GM23338 (cell line): ENCODE measurements at regions not wholly inside any gene's neighbourhood (a gene's known extent, or its start where the extent isn't known, plus 50 kb on each side); places are given as distances from the start of the nearest gene placed in this dataset.

Experiments
- ATAC-seq: fragments of 200-7000 bp; cut with Tn5 transposase; 3 replicates; pipeline ENCODE4 v1.9.1; 2020
- DNase-seq: peaks from one replicate; pipeline ENCODE4 v3.0.0-alpha.2; 2015; ENCODE audit warnings: low spot score
- H2AFZ ChIP-seq: fragments of 200-600 bp; sonication (generic); 2 replicates; pipeline ENCODE4 v1.8.0; 2016; ENCODE audit warnings: antibody characterized with exemption, mild to moderate bottlenecking, moderate library complexity
- H3F3A ChIP-seq: fragments of 200-600 bp; sonication (generic); replicated peaks from 2 replicates; pipeline ENCODE4 v1.8.0; 2017; ENCODE audit warnings: antibody characterized with exemption, mixed run types, low read depth
- H3K27ac ChIP-seq: fragments of 200-600 bp; sonication (generic); 2 replicates; pipeline ENCODE4 v1.6.1; 2016; ENCODE audit warnings: low read depth
- H3K27me3 ChIP-seq: fragments of 200-600 bp; sonication (generic); 2 replicates; pipeline ENCODE4 v1.8.0; 2016; ENCODE audit warnings: mild to moderate bottlenecking, mixed run types, moderate library complexity; ENCODE audit not compliant: insufficient read depth
- H3K36me3 ChIP-seq: fragments of 200-600 bp; sonication (generic); 2 replicates; pipeline ENCODE4 v1.8.0; 2016; ENCODE audit warnings: mild to moderate bottlenecking; ENCODE audit not compliant: insufficient read depth
- H3K4me1 ChIP-seq: fragments of 200-600 bp; sonication (generic); 2 replicates; pipeline ENCODE4 v1.8.0; 2016; ENCODE audit warnings: mild to moderate bottlenecking, moderate library complexity; ENCODE audit not compliant: insufficient read depth
- H3K4me2 ChIP-seq: fragments of 200-600 bp; sonication (generic); 2 replicates; pipeline ENCODE4 v1.7.1; 2017; ENCODE audit warnings: mixed run types
- H3K4me3 ChIP-seq: fragments of 200-600 bp; sonication (generic); 2 replicates; pipeline ENCODE4 v1.6.1; 2016; ENCODE audit warnings: mixed run types
- H3K79me2 ChIP-seq: fragments of 200-600 bp; sonication (generic); replicated peaks from 2 replicates; pipeline ENCODE4 v1.8.0; 2017; ENCODE audit warnings: mild to moderate bottlenecking; ENCODE audit not compliant: insufficient read depth
- H3K9me2 ChIP-seq: fragments of 200-600 bp; sonication (generic); 2 replicates; pipeline ENCODE4 v1.8.0; 2017; ENCODE audit not compliant: insufficient read depth
- H4K20me1 ChIP-seq: fragments of 200-600 bp; sonication (generic); replicated peaks from 2 replicates; pipeline ENCODE4 v1.8.0; 2017; ENCODE audit warnings: mild to moderate bottlenecking; ENCODE audit not compliant: insufficient read depth
- H3K27ac Mint-ChIP-seq: 2 replicates; pipeline ENCODE4 v1.8.0; 2020; ENCODE audit warnings: inconsistent platforms, mild to moderate bottlenecking, moderate library complexity, mixed read lengths
- H3K27me3 Mint-ChIP-seq: 3 replicates; pipeline ENCODE4 v1.8.0; 2022; ENCODE audit warnings: low read depth, mild to moderate bottlenecking, moderate library complexity, mixed read lengths, inconsistent platforms; ENCODE audit not compliant: insufficient read depth, poor library complexity
- H3K36me3 Mint-ChIP-seq: 3 replicates; pipeline ENCODE4 v1.8.0; 2021; ENCODE audit warnings: low read depth, mild to moderate bottlenecking, inconsistent platforms, moderate library complexity, mixed read lengths
- H3K4me1 Mint-ChIP-seq: 3 replicates; pipeline ENCODE4 v1.8.0; 2020; ENCODE audit warnings: mild to moderate bottlenecking, inconsistent platforms, mixed read lengths
- H3K4me3 Mint-ChIP-seq: 3 replicates; pipeline ENCODE4 v1.8.0; 2021; ENCODE audit warnings: moderate library complexity, mild to moderate bottlenecking, inconsistent platforms, mixed read lengths
- H3K9me3 Mint-ChIP-seq: 3 replicates; pipeline ENCODE4 v1.8.0; 2020; ENCODE audit warnings: moderate library complexity, mild to moderate bottlenecking, inconsistent platforms, mixed read lengths
- CREB1 ChIP-seq: fragments of 250-450 bp; sonication (Bioruptor Pico); IDR thresholded peaks from 2 replicates; pipeline ENCODE4 v1.5.0; 2020; ENCODE audit warnings: low read depth, mild to moderate bottlenecking, moderate library complexity
- EZH2 ChIP-seq: fragments of 200-600 bp; sonication (generic); IDR thresholded peaks from one replicate; pipeline ENCODE4 v1.8.0; 2017; ENCODE audit warnings: antibody characterized with exemption, mild to moderate bottlenecking, low read depth; ENCODE audit not compliant: unreplicated experiment
- EZH2phosphoT487 ChIP-seq: fragments of 200-600 bp; sonication (generic); IDR thresholded peaks from one replicate; pipeline ENCODE4 v1.8.1; 2018; ENCODE audit warnings: antibody characterized with exemption; ENCODE audit not compliant: unreplicated experiment
- JUNB ChIP-seq: IDR thresholded peaks from one replicate; pipeline ENCODE4 v1.6.1; 2016; ENCODE audit warnings: antibody characterized with exemption; ENCODE audit not compliant: unreplicated experiment
- NANOG ChIP-seq: IDR thresholded peaks from 2 replicates; pipeline ENCODE4 v1.6.1; 2016; ENCODE audit warnings: antibody characterized with exemption, borderline replicate concordance
- POLR2AphosphoS5 ChIP-seq: IDR thresholded peaks from 2 replicates; pipeline ENCODE4 v1.6.1; 2016; ENCODE audit warnings: antibody characterized with exemption, low read depth
- STAT1 ChIP-seq: IDR thresholded peaks from one replicate; pipeline ENCODE4 v1.6.1; 2016; ENCODE audit warnings: antibody characterized with exemption; ENCODE audit not compliant: unreplicated experiment
- ZNF114 ChIP-seq: fragments of 250-450 bp; sonication (Bioruptor Pico); IDR thresholded peaks from 2 replicates; pipeline ENCODE4 v1.5.0; 2020; ENCODE audit warnings: mild to moderate bottlenecking, moderate library complexity
- ZNF331 ChIP-seq: fragments of 250-450 bp; sonication (Bioruptor Pico); IDR thresholded peaks from 2 replicates; pipeline ENCODE4 v1.5.0; 2020; ENCODE audit warnings: low read depth, mild to moderate bottlenecking, moderate library complexity
- TF ChIP-seq, protein P1 (sequence below): IDR thresholded peaks from 2 replicates; pipeline ENCODE4 v1.6.1; 2016; ENCODE audit warnings: antibody characterized with exemption
- TF ChIP-seq, protein P2 (sequence below): IDR thresholded peaks from one replicate; pipeline ENCODE4 v1.6.1; 2018; ENCODE audit warnings: antibody characterized with exemption; ENCODE audit not compliant: unreplicated experiment
- TF ChIP-seq, protein P3 (sequence below), 2 experiments: fragments of 200-600 bp in 1 of 2; sonication (generic) in 1 of 2; conservative IDR thresholded peaks; 2 replicates each; pipeline versions ENCODE4 v1.5.1 to v1.6.1; 2016 to 2017; ENCODE audit warnings: antibody characterized with exemption in 2 of 2, low read depth in 2 of 2, mild to moderate bottlenecking in 2 of 2, moderate library complexity in 1 of 2
- TF ChIP-seq, protein P4 (sequence below): fragments of 250-450 bp; sonication (Bioruptor Pico); IDR thresholded peaks from 2 replicates; pipeline ENCODE4 v1.5.0; 2020; ENCODE audit warnings: mild to moderate bottlenecking, moderate library complexity

DNA sequence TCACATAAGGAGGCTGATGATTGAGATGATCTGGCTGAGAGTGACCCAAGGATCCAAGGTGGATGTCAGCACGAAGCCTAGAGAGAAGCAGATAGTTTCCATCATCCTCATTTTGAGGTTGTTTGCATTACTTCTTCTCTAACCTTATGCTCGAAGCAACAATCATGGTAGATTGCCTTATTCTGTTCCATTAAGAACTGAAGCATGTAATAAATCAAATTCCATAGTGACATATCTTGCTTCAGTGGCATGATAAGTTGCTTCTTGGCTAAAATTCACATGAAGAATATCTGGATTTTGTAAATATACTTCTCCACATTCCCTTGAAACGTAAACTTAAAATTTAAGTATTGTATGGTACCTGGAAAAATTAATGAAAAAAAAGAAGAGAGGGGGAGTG is 377.8 kb upstream of the DACH1 start (continued):
- no peak for TF ChIP-seq EZH2phosphoT487

DNA sequence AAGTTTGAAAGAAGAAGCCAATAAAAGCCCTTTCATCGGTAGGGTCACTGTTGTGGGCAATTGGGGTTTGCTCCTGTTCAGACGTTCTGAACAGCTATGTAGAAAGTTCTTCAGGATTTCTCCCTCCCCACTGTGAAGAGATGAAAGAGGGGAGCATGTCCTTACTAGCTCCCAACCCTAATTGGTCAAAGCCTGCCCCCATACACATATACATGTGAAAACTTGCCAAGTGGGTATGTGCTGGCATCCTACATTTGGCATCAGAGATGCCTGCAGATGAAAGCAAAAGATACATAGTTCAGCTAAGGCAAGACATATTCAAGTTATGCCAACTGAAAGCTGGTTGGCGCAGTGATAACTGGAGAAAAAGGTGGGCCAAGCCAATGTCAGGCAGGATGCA is 363.1 kb upstream of the DACH1 start:
- no peaks in the 10 kb centered on the region for H3F3A ChIP-seq
- DNase-seq = no peak
- Mint-ChIP-seq H3K27me3 (no peaks in the 10 kb centered on the region), H3K4me3 (no peak overlapping the region), H3K9me3 (peaks cover 3% of the 10 kb centered on the region; the same call in 1 of the 3 replicates), H3K36me3 (no peaks in the 10 kb centered on the region), H3K4me1 (no peaks in the 10 kb centered on the region), H3K27ac (no peak overlapping the region)
- 0 out of 2 replicates have a peak, but pooled peaks cover 3% of the 10 kb centered on the region for H3K9me2 ChIP-seq
- TF ChIP-seq EZH2phosphoT487 = no peak
- TF ChIP-seq EZH2 = no peak
- TF ChIP-seq POLR2AphosphoS5 = no peak
- TF ChIP-seq, protein P1, sequence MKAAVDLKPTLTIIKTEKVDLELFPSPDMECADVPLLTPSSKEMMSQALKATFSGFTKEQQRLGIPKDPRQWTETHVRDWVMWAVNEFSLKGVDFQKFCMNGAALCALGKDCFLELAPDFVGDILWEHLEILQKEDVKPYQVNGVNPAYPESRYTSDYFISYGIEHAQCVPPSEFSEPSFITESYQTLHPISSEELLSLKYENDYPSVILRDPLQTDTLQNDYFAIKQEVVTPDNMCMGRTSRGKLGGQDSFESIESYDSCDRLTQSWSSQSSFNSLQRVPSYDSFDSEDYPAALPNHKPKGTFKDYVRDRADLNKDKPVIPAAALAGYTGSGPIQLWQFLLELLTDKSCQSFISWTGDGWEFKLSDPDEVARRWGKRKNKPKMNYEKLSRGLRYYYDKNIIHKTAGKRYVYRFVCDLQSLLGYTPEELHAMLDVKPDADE = no peak
- TF ChIP-seq, protein P2, sequence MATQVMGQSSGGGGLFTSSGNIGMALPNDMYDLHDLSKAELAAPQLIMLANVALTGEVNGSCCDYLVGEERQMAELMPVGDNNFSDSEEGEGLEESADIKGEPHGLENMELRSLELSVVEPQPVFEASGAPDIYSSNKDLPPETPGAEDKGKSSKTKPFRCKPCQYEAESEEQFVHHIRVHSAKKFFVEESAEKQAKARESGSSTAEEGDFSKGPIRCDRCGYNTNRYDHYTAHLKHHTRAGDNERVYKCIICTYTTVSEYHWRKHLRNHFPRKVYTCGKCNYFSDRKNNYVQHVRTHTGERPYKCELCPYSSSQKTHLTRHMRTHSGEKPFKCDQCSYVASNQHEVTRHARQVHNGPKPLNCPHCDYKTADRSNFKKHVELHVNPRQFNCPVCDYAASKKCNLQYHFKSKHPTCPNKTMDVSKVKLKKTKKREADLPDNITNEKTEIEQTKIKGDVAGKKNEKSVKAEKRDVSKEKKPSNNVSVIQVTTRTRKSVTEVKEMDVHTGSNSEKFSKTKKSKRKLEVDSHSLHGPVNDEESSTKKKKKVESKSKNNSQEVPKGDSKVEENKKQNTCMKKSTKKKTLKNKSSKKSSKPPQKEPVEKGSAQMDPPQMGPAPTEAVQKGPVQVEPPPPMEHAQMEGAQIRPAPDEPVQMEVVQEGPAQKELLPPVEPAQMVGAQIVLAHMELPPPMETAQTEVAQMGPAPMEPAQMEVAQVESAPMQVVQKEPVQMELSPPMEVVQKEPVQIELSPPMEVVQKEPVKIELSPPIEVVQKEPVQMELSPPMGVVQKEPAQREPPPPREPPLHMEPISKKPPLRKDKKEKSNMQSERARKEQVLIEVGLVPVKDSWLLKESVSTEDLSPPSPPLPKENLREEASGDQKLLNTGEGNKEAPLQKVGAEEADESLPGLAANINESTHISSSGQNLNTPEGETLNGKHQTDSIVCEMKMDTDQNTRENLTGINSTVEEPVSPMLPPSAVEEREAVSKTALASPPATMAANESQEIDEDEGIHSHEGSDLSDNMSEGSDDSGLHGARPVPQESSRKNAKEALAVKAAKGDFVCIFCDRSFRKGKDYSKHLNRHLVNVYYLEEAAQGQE = no peak
- TF ChIP-seq CREB1 (CRISPR knock-in tag) = no peak
- no peak for TF ChIP-seq NANOG
- TF ChIP-seq STAT1 = no peak
- no peak for TF ChIP-seq ZNF114
- TF ChIP-seq, protein P3, sequence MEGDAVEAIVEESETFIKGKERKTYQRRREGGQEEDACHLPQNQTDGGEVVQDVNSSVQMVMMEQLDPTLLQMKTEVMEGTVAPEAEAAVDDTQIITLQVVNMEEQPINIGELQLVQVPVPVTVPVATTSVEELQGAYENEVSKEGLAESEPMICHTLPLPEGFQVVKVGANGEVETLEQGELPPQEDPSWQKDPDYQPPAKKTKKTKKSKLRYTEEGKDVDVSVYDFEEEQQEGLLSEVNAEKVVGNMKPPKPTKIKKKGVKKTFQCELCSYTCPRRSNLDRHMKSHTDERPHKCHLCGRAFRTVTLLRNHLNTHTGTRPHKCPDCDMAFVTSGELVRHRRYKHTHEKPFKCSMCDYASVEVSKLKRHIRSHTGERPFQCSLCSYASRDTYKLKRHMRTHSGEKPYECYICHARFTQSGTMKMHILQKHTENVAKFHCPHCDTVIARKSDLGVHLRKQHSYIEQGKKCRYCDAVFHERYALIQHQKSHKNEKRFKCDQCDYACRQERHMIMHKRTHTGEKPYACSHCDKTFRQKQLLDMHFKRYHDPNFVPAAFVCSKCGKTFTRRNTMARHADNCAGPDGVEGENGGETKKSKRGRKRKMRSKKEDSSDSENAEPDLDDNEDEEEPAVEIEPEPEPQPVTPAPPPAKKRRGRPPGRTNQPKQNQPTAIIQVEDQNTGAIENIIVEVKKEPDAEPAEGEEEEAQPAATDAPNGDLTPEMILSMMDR (conservative IDR thresholded peaks at IDR 0.05; ENCODE audit: low read depth in 2 of 2) = no peak
- TF ChIP-seq, protein P4, sequence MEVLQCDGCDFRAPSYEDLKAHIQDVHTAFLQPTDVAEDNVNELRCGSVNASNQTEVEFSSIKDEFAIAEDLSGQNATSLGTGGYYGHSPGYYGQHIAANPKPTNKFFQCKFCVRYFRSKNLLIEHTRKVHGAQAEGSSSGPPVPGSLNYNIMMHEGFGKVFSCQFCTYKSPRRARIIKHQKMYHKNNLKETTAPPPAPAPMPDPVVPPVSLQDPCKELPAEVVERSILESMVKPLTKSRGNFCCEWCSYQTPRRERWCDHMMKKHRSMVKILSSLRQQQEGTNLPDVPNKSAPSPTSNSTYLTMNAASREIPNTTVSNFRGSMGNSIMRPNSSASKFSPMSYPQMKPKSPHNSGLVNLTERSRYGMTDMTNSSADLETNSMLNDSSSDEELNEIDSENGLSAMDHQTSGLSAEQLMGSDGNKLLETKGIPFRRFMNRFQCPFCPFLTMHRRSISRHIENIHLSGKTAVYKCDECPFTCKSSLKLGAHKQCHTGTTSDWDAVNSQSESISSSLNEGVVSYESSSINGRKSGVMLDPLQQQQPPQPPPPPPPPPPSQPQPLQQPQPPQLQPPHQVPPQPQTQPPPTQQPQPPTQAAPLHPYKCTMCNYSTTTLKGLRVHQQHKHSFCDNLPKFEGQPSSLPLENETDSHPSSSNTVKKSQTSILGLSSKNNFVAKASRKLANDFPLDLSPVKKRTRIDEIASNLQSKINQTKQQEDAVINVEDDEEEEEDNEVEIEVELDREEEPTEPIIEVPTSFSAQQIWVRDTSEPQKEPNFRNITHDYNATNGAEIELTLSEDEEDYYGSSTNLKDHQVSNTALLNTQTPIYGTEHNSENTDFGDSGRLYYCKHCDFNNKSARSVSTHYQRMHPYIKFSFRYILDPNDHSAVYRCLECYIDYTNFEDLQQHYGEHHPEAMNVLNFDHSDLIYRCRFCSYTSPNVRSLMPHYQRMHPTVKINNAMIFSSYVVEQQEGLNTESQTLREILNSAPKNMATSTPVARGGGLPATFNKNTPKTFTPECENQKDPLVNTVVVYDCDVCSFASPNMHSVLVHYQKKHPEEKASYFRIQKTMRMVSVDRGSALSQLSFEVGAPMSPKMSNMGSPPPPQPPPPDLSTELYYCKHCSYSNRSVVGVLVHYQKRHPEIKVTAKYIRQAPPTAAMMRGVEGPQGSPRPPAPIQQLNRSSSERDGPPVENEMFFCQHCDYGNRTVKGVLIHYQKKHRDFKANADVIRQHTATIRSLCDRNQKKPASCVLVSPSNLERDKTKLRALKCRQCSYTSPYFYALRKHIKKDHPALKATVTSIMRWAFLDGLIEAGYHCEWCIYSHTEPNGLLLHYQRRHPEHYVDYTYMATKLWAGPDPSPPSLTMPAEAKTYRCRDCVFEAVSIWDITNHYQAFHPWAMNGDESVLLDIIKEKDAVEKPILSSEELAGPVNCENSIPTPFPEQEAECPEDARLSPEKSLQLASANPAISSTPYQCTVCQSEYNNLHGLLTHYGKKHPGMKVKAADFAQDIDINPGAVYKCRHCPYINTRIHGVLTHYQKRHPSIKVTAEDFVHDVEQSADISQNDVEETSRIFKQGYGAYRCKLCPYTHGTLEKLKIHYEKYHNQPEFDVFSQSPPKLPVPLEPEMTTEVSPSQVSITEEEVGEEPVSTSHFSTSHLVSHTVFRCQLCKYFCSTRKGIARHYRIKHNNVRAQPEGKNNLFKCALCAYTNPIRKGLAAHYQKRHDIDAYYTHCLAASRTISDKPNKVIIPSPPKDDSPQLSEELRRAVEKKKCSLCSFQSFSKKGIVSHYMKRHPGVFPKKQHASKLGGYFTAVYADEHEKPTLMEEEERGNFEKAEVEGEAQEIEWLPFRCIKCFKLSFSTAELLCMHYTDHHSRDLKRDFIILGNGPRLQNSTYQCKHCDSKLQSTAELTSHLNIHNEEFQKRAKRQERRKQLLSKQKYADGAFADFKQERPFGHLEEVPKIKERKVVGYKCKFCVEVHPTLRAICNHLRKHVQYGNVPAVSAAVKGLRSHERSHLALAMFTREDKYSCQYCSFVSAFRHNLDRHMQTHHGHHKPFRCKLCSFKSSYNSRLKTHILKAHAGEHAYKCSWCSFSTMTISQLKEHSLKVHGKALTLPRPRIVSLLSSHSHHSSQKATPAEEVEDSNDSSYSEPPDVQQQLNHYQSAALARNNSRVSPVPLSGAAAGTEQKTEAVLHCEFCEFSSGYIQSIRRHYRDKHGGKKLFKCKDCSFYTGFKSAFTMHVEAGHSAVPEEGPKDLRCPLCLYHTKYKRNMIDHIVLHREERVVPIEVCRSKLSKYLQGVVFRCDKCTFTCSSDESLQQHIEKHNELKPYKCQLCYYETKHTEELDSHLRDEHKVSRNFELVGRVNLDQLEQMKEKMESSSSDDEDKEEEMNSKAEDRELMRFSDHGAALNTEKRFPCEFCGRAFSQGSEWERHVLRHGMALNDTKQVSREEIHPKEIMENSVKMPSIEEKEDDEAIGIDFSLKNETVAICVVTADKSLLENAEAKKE (CRISPR knock-in tag) = no peak
- TF ChIP-seq JUNB = no peak
- no peak for TF ChIP-seq ZNF331 (CRISPR knock-in tag)
- H3K4me1 ChIP-seq = no peaks in the 10 kb centered on the region
- no peak for ATAC-seq
- no peak overlapping the region for H3K27ac ChIP-seq
- H4K20me1 ChIP-seq = no peaks in the 10 kb centered on the region
- H3K36me3 ChIP-seq = no peaks in the 10 kb centered on the region
- no peak overlapping the region for H2AFZ ChIP-seq
- no peaks in the 10 kb centered on the region for H3K27me3 ChIP-seq
- no peak overlapping the region for H3K4me3 ChIP-seq
- H3K4me2 ChIP-seq = no peak overlapping the region
- no peaks in the 10 kb centered on the region for H3K79me2 ChIP-seq
